ENCODE measurements at regions not wholly inside any gene's neighbourhood (a gene's known extent, or its start where the extent isn't known, plus 50 kb on each side); places are given as distances from the start of the nearest gene placed in this dataset.

GRCh38 chr4:116755051-116755450, 330.3 kb downstream of the TRAM1L1 start:
- Histone ChIP-seq H2AFZ (ENCODE audit: low read length) (no peak overlapping the region), H3K79me2 (ENCODE audit: insufficient read depth, low read length) (no peaks in the 10 kb centered on the region), H4K8ac (replicated peaks; ENCODE audit: insufficient read length, low read depth, low read length) (no peak overlapping the region), H4K20me1 (ENCODE audit: control insufficient read depth, insufficient read depth, insufficient read length) (no peaks in the 10 kb centered on the region), H3K4me2 (ENCODE audit: insufficient read depth, insufficient read length, low read length) (no peak overlapping the region), H4K91ac (ENCODE audit: insufficient read length, low read depth, low read length) (no peak overlapping the region), H3K9me3 (ENCODE audit: control insufficient read depth, low read depth, low read length) (no peaks in the 10 kb centered on the region), H3T11ph (ENCODE audit: low read length) (no peak overlapping the region), H4K5ac (ENCODE audit: insufficient read length, low read depth, low read length) (no peak overlapping the region), H2BK15ac (ENCODE audit: low read depth, low read length) (no peak overlapping the region), H3K27ac (ENCODE audit: insufficient read length, low read depth, low read length) (no peak overlapping the region), H3K56ac (ENCODE audit: insufficient read length, low read depth, low read length) (no peak overlapping the region), H2BK12ac (ENCODE audit: insufficient read length, low read depth, low read length) (no peak overlapping the region), H2BK5ac (ENCODE audit: insufficient read length, low read length) (no peak overlapping the region), H3K79me1 (ENCODE audit: insufficient read depth, low read depth, low read length, poor library complexity, severe bottlenecking) (no peaks in the 10 kb centered on the region), H3K4me1 (ENCODE audit: insufficient read depth, low read length) (no peaks in the 10 kb centered on the region), H2BK20ac (ENCODE audit: low read depth, low read length, poor library complexity, severe bottlenecking) (no peak overlapping the region), H3K23ac (ENCODE audit: insufficient read length, low read depth, low read length) (no peak overlapping the region), H3K4ac (ENCODE audit: low read depth, low read length) (no peak overlapping the region), H3K23me2 (ENCODE audit: insufficient read length, low read depth, low read length, poor library complexity, severe bottlenecking) (no peaks in the 10 kb centered on the region), H3K18ac (ENCODE audit: insufficient read length, low read depth, low read length) (no peak overlapping the region), H2BK120ac (ENCODE audit: low read depth, low read length, poor library complexity, severe bottlenecking) (no peak overlapping the region), H3K14ac (ENCODE audit: insufficient read depth, low read length) (no peak overlapping the region), H3K27me3 (ENCODE audit: insufficient read depth, low read length) (no peaks in the 10 kb centered on the region), H2AK5ac (ENCODE audit: insufficient read length, low read length) (no peak overlapping the region), H3K9ac (ENCODE audit: extremely low read depth, insufficient read length, low read length) (no peak overlapping the region)
- no peak for TF ChIP-seq CTCF (conservative IDR thresholded peaks at IDR 0.05)
- Mint-ChIP-seq H3K4me3 (no peak overlapping the region), H3K27me3 (ENCODE audit: low read depth) (no peaks in the 10 kb centered on the region), H3K27ac (no peak overlapping the region), H3K4me1 (no peaks in the 10 kb centered on the region), H3K36me3 (ENCODE audit: insufficient read depth in 1 of 3, low read depth in 3 of 3) (no peaks in the 10 kb centered on the region), H3K9me3 (no peaks in the 10 kb centered on the region)
- no CpG with 5 or more reads among the region's 1 CpG for WGBS (ENCODE audit: extremely low coverage, insufficient read length, low lambda C conversion rate)
- no peak for DNase-seq
